IMR-90 (cell line): ENCODE measurements at regions not wholly inside any gene's neighbourhood (a gene's known extent, or its start where the extent isn't known, plus 50 kb on each side); places are given as distances from the start of the nearest gene placed in this dataset.

Experiments used
- ATAC-seq: fragments of 200-7000 bp; cut with Tn5 transposase; 2 replicates; pipeline ENCODE4 v1.9.1; 2020; ENCODE audit warnings: low read depth, mild to moderate bottlenecking, moderate library complexity
- BruUV-seq: library from RNA; stranded (reverse); fragments of 400-500 nt; replicated peaks from 2 replicates; lab custom pipeline; 2021; lab: Mats Ljungman, UMichigan
- CTCF ChIA-PET: fragments of 300-600 bp; formaldehyde crosslinking; extraction: SDS; loops from one replicate; lab custom pipeline; 2021; ENCODE audit warnings: antibody characterized with exemption; lab: Yijun Ruan, JAX
- POLR2A ChIA-PET: fragments of 300-600 bp; sonication (Branson Sonifier 250); formaldehyde crosslinking; loops from one replicate; lab custom pipeline; 2022; ENCODE audit warnings: antibody characterized with exemption; ENCODE audit not compliant: unreplicated experiment; lab: Charles Lee
- DNase-seq: peaks from one replicate; pipeline ENCODE4 v3.0.0; 2013
- H2AFZ ChIP-seq: replicated peaks from 2 replicates; pipeline ENCODE3; 2013; ENCODE audit warnings: low read length, mild to moderate bottlenecking; ENCODE audit not compliant: poor library complexity
- H2AK5ac ChIP-seq: 2 replicates; pipeline ENCODE4 v1.6.1; 2013; ENCODE audit warnings: low read depth, low read length, inconsistent platforms
- H2AK9ac ChIP-seq: replicated peaks from 2 replicates; pipeline ENCODE3; 2013; ENCODE audit warnings: mild to moderate bottlenecking, low read depth, low read length, moderate library complexity; ENCODE audit not compliant: poor library complexity
- H2BK120ac ChIP-seq: 2 replicates; pipeline ENCODE4 v1.6.1; 2013; ENCODE audit warnings: low read depth, low read length, inconsistent platforms
- H2BK15ac ChIP-seq: 3 replicates; pipeline ENCODE4 v1.6.1; 2013; ENCODE audit warnings: low read depth, low read length, inconsistent platforms
- H2BK20ac ChIP-seq: 2 replicates; pipeline ENCODE4 v1.6.1; 2013; ENCODE audit warnings: low read depth, mild to moderate bottlenecking, inconsistent platforms, low read length, moderate library complexity
- H2BK5ac ChIP-seq: 2 replicates; pipeline ENCODE4 v1.6.1; 2013; ENCODE audit warnings: mild to moderate bottlenecking, low read depth, low read length, inconsistent platforms; ENCODE audit not compliant: poor library complexity, severe bottlenecking
- H3K14ac ChIP-seq: replicated peaks from 2 replicates; pipeline ENCODE4 v1.6.1; 2013; ENCODE audit warnings: low read depth, low read length, inconsistent platforms
- H3K18ac ChIP-seq: 2 replicates; pipeline ENCODE4 v1.6.1; 2013; ENCODE audit warnings: low read depth, low read length, control low read depth
- H3K23ac ChIP-seq: 2 replicates; pipeline ENCODE4 v1.6.1; 2013; ENCODE audit warnings: low read depth, low read length, inconsistent platforms
- H3K27ac ChIP-seq: 2 replicates; pipeline ENCODE4 v1.5.1; 2013; ENCODE audit warnings: mild to moderate bottlenecking, control low read depth, low read length; ENCODE audit not compliant: insufficient read depth
- H3K27me3 ChIP-seq: 2 replicates; pipeline ENCODE4 v1.6.1; 2013; ENCODE audit warnings: low read length; ENCODE audit not compliant: control insufficient read depth, insufficient read depth
- H3K36me3 ChIP-seq: 2 replicates; pipeline ENCODE4 v1.6.1; 2013; ENCODE audit warnings: low read length, mixed read lengths; ENCODE audit not compliant: control insufficient read depth, insufficient read depth
- H3K4ac ChIP-seq: 2 replicates; pipeline ENCODE4 v1.6.1; 2013; ENCODE audit warnings: low read depth, low read length, inconsistent platforms
- H3K4me1 ChIP-seq: 2 replicates; pipeline ENCODE4 v1.6.1; 2013; ENCODE audit warnings: low read length, mixed read lengths; ENCODE audit not compliant: control insufficient read depth, insufficient read depth
- H3K4me2 ChIP-seq: 2 replicates; pipeline ENCODE4 v1.6.1; 2013; ENCODE audit warnings: low read depth, mild to moderate bottlenecking, control low read depth, low read length, moderate library complexity
- H3K4me3 ChIP-seq: 2 replicates; pipeline ENCODE4 v1.5.1; 2013; ENCODE audit warnings: low read depth, mild to moderate bottlenecking, control low read depth, low read length, moderate library complexity; ENCODE audit not compliant: insufficient read depth
- H3K56ac ChIP-seq: 2 replicates; pipeline ENCODE4 v1.6.1; 2013; ENCODE audit warnings: low read length, inconsistent platforms; ENCODE audit not compliant: insufficient read depth; ENCODE audit errors: extremely low read depth
- H3K79me1 ChIP-seq, 2 experiments: 2 replicates each; pipeline ENCODE4 v1.6.1; 2013; ENCODE audit warnings: low read length in 2 of 2, inconsistent platforms in 1 of 2, low read depth in 1 of 2
- H3K9ac ChIP-seq: 2 replicates; pipeline ENCODE4 v1.6.1; 2013; ENCODE audit warnings: low read depth, low read length, control low read depth
- H3K9me1 ChIP-seq: 2 replicates; pipeline ENCODE4 v1.6.1; 2013; ENCODE audit warnings: low read length, inconsistent platforms; ENCODE audit not compliant: insufficient read depth
- H3K9me3 ChIP-seq: 2 replicates; pipeline ENCODE4 v1.6.1; 2013; ENCODE audit warnings: low read length; ENCODE audit not compliant: control insufficient read depth, insufficient read depth
- H4K20me1 ChIP-seq: 2 replicates; pipeline ENCODE4 v1.6.1; 2013; ENCODE audit warnings: low read length, inconsistent platforms; ENCODE audit not compliant: insufficient read depth
- H4K5ac ChIP-seq: 2 replicates; pipeline ENCODE4 v1.6.1; 2013; ENCODE audit warnings: mild to moderate bottlenecking, low read depth, low read length, control low read depth
- H4K8ac ChIP-seq, 2 experiments: 2 replicates each; pipeline ENCODE4 v1.6.1; 2013; ENCODE audit warnings: low read depth in 2 of 2, low read length in 2 of 2, control low read depth in 1 of 2, inconsistent platforms in 1 of 2
- H4K91ac ChIP-seq: 2 replicates; pipeline ENCODE4 v1.6.1; 2013; ENCODE audit warnings: low read depth, low read length, inconsistent platforms; ENCODE audit not compliant: insufficient read depth
- BHLHE40 ChIP-seq: fragments of 150-350 bp; IDR thresholded peaks from 2 replicates; pipeline ENCODE4 v1.6.1; 2016; ENCODE audit warnings: mild to moderate bottlenecking, low read depth, low read length
- CEBPB ChIP-seq: IDR thresholded peaks from 2 replicates; pipeline ENCODE4 v1.6.1; 2012; ENCODE audit warnings: low read depth, low read length, improper control_type of control experiment
- CHD1 ChIP-seq: IDR thresholded peaks from 2 replicates; pipeline ENCODE4 v1.6.1; 2012; ENCODE audit warnings: low read depth, low read length, improper control_type of control experiment
- FOS ChIP-seq: fragments of 150-350 bp; IDR thresholded peaks from 2 replicates; pipeline ENCODE4 v1.6.1; 2016; ENCODE audit warnings: low read depth, low read length
- MAFK ChIP-seq: IDR thresholded peaks from 2 replicates; pipeline ENCODE4 v1.6.1; 2012; ENCODE audit warnings: low read depth, low read length, improper control_type of control experiment
- MAZ ChIP-seq: IDR thresholded peaks from 2 replicates; pipeline ENCODE4 v1.6.1; 2012; ENCODE audit warnings: low read depth, mild to moderate bottlenecking, low read length, improper control_type of control experiment, moderate library complexity, borderline replicate concordance
- MXI1 ChIP-seq: IDR thresholded peaks from 2 replicates; pipeline ENCODE4 v1.6.1; 2012; ENCODE audit warnings: low read depth, mild to moderate bottlenecking, low read length, moderate library complexity, borderline replicate concordance
- NFE2L2 ChIP-seq: fragments of 150-350 bp; IDR thresholded peaks from 2 replicates; pipeline ENCODE4 v1.6.1; 2016; ENCODE audit warnings: low read depth, mild to moderate bottlenecking, low read length
- POLR2A ChIP-seq: IDR thresholded peaks from 2 replicates; pipeline ENCODE4 v1.6.1; 2012; ENCODE audit warnings: mild to moderate bottlenecking, low read depth, low read length
- RAD21 ChIP-seq: IDR thresholded peaks from 2 replicates; pipeline ENCODE4 v1.6.1; 2012; ENCODE audit warnings: low read length, improper control_type of control experiment
- RCOR1 ChIP-seq: IDR thresholded peaks from 2 replicates; pipeline ENCODE4 v1.6.1; 2012; ENCODE audit warnings: mild to moderate bottlenecking, low read length, improper control_type of control experiment; ENCODE audit not compliant: insufficient replicate concordance
- RFX5 ChIP-seq: IDR thresholded peaks from 2 replicates; pipeline ENCODE4 v1.8.0; 2012; ENCODE audit warnings: low read depth, mild to moderate bottlenecking, low read length, moderate library complexity
- WGBS, 2 experiments: methylation state at CpG; one replicate each; pipeline versions ENCODE4 v1.1.5 to v1.1.7; 2013; ENCODE audit warnings: missing lambda C conversion rate in 2 of 2; ENCODE audit not compliant: insufficient read length in 1 of 2; ENCODE audit errors: extremely low coverage in 2 of 2; 5-methylcytosine and 5-hydroxymethylcytosine counted together
- dilution Hi-C: fragments of 300-500 bp; cut with HindIII; formaldehyde crosslinking; loops from one replicate; pipeline ENCODE4 v1.14.3; 2018; ENCODE audit warnings: low sequenced_read_pairs; ENCODE audit not compliant: unreplicated experiment
- in situ Hi-C: fragments of 300-500 bp; cut with MboI; formaldehyde crosslinking; loops from 3 replicates; pipeline ENCODE4 v1.14.3; 2019; ENCODE audit warnings: low sequenced_read_pairs, inconsistent platforms, mixed read lengths
- intact Hi-C: fragments of 100-400 bp; cut with micrococcal nuclease; formaldehyde crosslinking; loops from 2 replicates; pipeline ENCODE4 v1.10.0; 2022
- TF ChIP-seq, protein P1 (sequence below): fragments of 150-350 bp; IDR thresholded peaks from 2 replicates; pipeline ENCODE4 v1.6.1; 2017; ENCODE audit warnings: mild to moderate bottlenecking, antibody characterized with exemption, low read length, low read depth
- TF ChIP-seq, protein P2 (sequence below): conservative IDR thresholded peaks from 2 replicates; pipeline ENCODE4 v1.5.1; 2012; ENCODE audit warnings: mild to moderate bottlenecking, low read depth, low read length, improper control_type of control experiment
- TF ChIP-seq, protein P3 (sequence below): fragments of 150-350 bp; IDR thresholded peaks from 2 replicates; pipeline ENCODE4 v1.6.1; 2016; ENCODE audit warnings: low read depth, mild to moderate bottlenecking, low read length, moderate library complexity, borderline replicate concordance

DNA sequence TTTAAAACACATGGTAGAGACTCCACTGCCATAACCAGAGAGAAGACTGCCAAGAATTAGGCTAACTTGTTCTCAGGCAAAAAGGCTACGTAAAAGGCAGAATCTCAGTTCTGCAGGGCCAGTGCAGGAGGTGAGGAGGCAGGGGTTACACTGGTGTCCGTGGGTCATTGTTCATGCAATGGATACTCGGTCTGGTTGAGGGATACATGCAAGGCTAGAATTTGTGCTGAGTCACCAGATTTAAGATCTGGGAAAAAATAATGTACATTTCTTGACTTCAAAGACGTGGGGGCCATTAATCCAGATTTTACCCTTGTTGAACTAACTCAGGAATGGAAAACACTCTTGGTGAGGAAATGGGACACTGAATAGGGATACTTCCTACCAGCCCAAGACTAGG is 52.3 kb upstream of the DPH5 start:
- Histone ChIP-seq H2BK20ac (no peak overlapping the region), H3K9ac (no peak overlapping the region), H3K4ac (no peak overlapping the region), H3K4me3 (no peak overlapping the region), H2AK5ac (no peak overlapping the region), H4K8ac (no peak overlapping the region), H2BK5ac (no peak overlapping the region), H3K14ac (no peak overlapping the region), H3K79me1 (no peaks in the 10 kb centered on the region; a peak in 1 of 4 replicates), H2AFZ (no peak overlapping the region), H3K4me2 (no peak overlapping the region), H3K27me3 (no peaks in the 10 kb centered on the region), H2BK15ac (no peak overlapping the region), H3K56ac (no peak overlapping the region), H3K27ac (no peak overlapping the region), H3K9me1 (no peaks in the 10 kb centered on the region; the same call in 1 of the 2 replicates), H2BK120ac (no peak overlapping the region), H3K9me3 (no peaks in the 10 kb centered on the region), H3K18ac (no peak overlapping the region), H3K23ac (no peak overlapping the region), H2AK9ac (no peak overlapping the region), H3K4me1 (no peaks in the 10 kb centered on the region), H3K36me3 (peaks cover 3% of the 10 kb centered on the region; the same call in 1 of the 2 replicates), H4K91ac (no peak overlapping the region), H4K20me1 (no peaks in the 10 kb centered on the region), H4K5ac (no peak overlapping the region)
- in situ Hi-C loops: no loop called here
- DNase-seq (no peak), ATAC-seq (no peak)
- TF ChIP-seq RAD21: no peak
- no peak for TF ChIP-seq POLR2A
- no peak for TF ChIP-seq RCOR1
- TF ChIP-seq, protein P1, sequence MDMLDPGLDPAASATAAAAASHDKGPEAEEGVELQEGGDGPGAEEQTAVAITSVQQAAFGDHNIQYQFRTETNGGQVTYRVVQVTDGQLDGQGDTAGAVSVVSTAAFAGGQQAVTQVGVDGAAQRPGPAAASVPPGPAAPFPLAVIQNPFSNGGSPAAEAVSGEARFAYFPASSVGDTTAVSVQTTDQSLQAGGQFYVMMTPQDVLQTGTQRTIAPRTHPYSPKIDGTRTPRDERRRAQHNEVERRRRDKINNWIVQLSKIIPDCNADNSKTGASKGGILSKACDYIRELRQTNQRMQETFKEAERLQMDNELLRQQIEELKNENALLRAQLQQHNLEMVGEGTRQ: no peak
- TF ChIP-seq NFE2L2: peak; percentile 64; the same call in 1 of the 2 replicates
- TF ChIP-seq, protein P2, sequence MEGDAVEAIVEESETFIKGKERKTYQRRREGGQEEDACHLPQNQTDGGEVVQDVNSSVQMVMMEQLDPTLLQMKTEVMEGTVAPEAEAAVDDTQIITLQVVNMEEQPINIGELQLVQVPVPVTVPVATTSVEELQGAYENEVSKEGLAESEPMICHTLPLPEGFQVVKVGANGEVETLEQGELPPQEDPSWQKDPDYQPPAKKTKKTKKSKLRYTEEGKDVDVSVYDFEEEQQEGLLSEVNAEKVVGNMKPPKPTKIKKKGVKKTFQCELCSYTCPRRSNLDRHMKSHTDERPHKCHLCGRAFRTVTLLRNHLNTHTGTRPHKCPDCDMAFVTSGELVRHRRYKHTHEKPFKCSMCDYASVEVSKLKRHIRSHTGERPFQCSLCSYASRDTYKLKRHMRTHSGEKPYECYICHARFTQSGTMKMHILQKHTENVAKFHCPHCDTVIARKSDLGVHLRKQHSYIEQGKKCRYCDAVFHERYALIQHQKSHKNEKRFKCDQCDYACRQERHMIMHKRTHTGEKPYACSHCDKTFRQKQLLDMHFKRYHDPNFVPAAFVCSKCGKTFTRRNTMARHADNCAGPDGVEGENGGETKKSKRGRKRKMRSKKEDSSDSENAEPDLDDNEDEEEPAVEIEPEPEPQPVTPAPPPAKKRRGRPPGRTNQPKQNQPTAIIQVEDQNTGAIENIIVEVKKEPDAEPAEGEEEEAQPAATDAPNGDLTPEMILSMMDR: no peak
- no peak for TF ChIP-seq CEBPB
- TF ChIP-seq CHD1: no peak
- no peak for TF ChIP-seq MAZ
- no peak for TF ChIP-seq MXI1
- peak; percentile 93 for TF ChIP-seq MAFK
- TF ChIP-seq, protein P3, sequence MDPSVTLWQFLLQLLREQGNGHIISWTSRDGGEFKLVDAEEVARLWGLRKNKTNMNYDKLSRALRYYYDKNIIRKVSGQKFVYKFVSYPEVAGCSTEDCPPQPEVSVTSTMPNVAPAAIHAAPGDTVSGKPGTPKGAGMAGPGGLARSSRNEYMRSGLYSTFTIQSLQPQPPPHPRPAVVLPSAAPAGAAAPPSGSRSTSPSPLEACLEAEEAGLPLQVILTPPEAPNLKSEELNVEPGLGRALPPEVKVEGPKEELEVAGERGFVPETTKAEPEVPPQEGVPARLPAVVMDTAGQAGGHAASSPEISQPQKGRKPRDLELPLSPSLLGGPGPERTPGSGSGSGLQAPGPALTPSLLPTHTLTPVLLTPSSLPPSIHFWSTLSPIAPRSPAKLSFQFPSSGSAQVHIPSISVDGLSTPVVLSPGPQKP: no peak
- no peak for TF ChIP-seq FOS
- no peak for TF ChIP-seq BHLHE40
- TF ChIP-seq RFX5: no peak
- CTCF ChIA-PET: no interaction called here
- POLR2A ChIA-PET: no interaction called here
- dilution Hi-C loops: no loop called here
- BruUV-seq: no TSS peak
- WGBS, 2 experiments: no CpG with 5 or more reads among the region's 4 CpGs
- intact Hi-C loops: no loop called here
